ENCODE measurements at regions not wholly inside any gene's neighbourhood (a gene's known extent, or its start where the extent isn't known, plus 50 kb on each side); places are given as distances from the start of the nearest gene placed in this dataset.

DNA sequence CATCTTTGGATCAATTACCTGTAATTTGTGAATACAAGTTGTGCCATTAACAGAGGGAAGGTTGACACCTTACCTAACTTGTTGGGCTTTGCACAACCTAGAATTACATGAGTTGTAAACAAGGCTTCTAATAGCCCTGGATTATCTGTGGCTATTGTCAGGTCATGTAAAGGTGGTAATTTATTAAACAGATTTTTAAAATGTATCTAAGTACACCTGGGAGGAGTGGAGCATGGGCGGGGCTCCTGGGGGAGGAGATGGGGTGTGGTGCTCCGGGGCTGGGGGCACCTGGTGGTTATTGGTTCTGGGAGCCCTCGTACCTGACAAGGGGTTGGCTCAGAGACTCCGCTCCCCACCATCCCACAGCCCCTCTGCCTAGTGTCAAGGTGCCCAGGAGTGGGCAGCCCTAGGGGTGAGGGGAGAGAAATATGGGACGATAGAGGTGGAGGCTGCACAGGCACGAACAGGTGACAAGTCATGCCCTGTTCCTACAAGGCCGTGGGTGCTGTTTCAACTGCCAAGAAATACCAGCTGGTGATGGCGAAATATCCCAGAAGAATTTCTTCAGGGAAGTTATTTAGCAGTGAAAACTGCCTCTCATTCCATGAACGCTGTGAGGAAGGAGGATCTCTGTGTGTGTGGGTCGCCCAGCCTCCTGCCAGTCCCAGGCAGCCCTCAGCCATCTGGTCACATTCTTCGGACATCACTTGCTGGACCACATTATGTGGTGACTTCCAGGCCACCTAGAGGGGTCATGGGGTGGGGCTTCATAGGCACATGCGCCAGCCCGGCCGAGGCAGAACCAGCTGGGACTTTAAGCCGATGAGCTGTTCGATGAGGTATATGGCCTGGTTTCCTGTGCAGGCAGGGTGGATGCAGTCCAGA lies 55.5 kb upstream of the IRX3 start:
- H3K27ac ChIP-seq (ENCODE audit: low read depth, low read length): no peak overlapping the region
- no peaks in the 10 kb centered on the region for H3K27me3 ChIP-seq (ENCODE audit: insufficient read depth, low read length)
- H3K4me1 ChIP-seq (ENCODE audit: control insufficient read depth, insufficient read depth, low read length, unreplicated experiment): peaks cover 7% of the 10 kb centered on the region
- no peaks in the 10 kb centered on the region for H3K79me2 ChIP-seq (ENCODE audit: control insufficient read depth, insufficient read depth, low read length, unreplicated experiment)
- no peaks in the 10 kb centered on the region for H3K36me3 ChIP-seq (ENCODE audit: insufficient read depth, low read length)
- H3K4me3 ChIP-seq (ENCODE audit: low read depth, low read length): no peak overlapping the region
- H2AFZ ChIP-seq (ENCODE audit: low read length, unreplicated experiment): no peak overlapping the region

- no peaks in the 10 kb centered on the region for H3K27me3 ChIP-seq (ENCODE audit: insufficient read depth, low read length)
- no peak overlapping the region for H3K4me3 ChIP-seq (ENCODE audit: low read depth, low read length)
- no peak overlapping the region for H2AFZ ChIP-seq (ENCODE audit: low read length, unreplicated experiment)
- peaks cover 7% of the 10 kb centered on the region for H3K4me1 ChIP-seq (ENCODE audit: control insufficient read depth, insufficient read depth, low read length, unreplicated experiment)
- no peaks in the 10 kb centered on the region for H3K36me3 ChIP-seq (ENCODE audit: insufficient read depth, low read length)
- H3K79me2 ChIP-seq (ENCODE audit: control insufficient read depth, insufficient read depth, low read length, unreplicated experiment): no peaks in the 10 kb centered on the region
- H3K27ac ChIP-seq (ENCODE audit: low read depth, low read length): no peak overlapping the region
Measured at GRCh38 chr16:54340531-54340930, 53.9 kb upstream of the IRX3 start.

DNA sequence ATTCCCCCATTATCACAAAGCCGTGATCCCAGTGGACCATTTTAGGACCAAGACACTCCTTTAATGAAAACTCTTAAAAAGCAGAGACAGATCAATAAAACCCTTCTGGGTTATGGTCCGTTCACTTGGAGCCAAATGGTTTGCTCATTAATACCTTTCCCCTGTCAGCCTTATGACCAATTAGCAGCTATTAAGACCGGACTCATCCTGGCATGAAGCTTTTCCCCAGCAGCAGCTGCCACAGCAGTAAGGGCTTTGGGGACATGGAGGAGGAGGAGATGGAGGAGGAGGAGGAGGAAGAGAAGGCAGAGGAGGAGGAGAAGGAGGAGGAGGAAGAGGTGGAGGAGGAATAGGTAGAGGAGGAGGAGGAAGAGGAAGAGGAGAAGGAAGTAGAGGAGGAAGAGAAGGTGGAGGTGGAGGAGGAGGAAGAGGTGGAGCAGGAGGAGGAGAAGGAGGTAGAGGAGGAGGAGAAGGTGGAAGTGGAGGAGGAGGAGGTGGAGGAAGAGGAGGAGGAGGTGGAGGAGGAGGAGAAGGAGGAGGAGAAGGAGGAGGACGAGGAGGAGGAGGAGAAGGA lies 50.1 kb upstream of the IRX3 start:
- Histone ChIP-seq H3K36me3 (ENCODE audit: insufficient read depth, low read length) (no peaks in the 10 kb centered on the region), H3K27me3 (ENCODE audit: insufficient read depth, low read length) (no peaks in the 10 kb centered on the region), H3K4me3 (ENCODE audit: low read depth, low read length) (no peak overlapping the region), H3K4me1 (ENCODE audit: control insufficient read depth, insufficient read depth, low read length, unreplicated experiment) (no peaks in the 10 kb centered on the region), H3K79me2 (ENCODE audit: control insufficient read depth, insufficient read depth, low read length, unreplicated experiment) (no peaks in the 10 kb centered on the region), H3K27ac (ENCODE audit: low read depth, low read length) (no peak overlapping the region), H2AFZ (ENCODE audit: low read length, unreplicated experiment) (no peak overlapping the region)
